Adrenal gland (tissue), 5 donors: ENCODE measurements at regions not wholly inside any gene's neighbourhood (a gene's known extent, or its start where the extent isn't known, plus 50 kb on each side); places are given as distances from the start of the nearest gene placed in this dataset.

Experiments
- CTCF ChIP-seq, 6 experiments: fragments of 450-650 bp in 4 of 6; fragments of 200-600 bp in 2 of 6; sonication (generic) in 1 of 6; IDR thresholded peaks; 1 replicate in 5 of 6; 2 replicates in 1 of 6; pipeline versions ENCODE4 v1.5.1 to v1.8.0; 2016 to 2021; ENCODE audit warnings: antibody characterized with exemption in 6 of 6, mild to moderate bottlenecking in 2 of 6, moderate library complexity in 1 of 6
- POLR2A ChIP-seq, 2 donors: fragments of 450-650 bp; IDR thresholded peaks; one replicate each; pipeline ENCODE4 v1.6.1; 2017; ENCODE audit warnings: antibody characterized with exemption in 2 of 2, mild to moderate bottlenecking in 2 of 2, moderate library complexity in 1 of 2
- donor health status: DM: no; HTN: no; CAD: no.

GRCh38 chr20:11212902-11213301 lies 539.1 kb upstream of the JAG1 start:
- TF ChIP-seq CTCF (IDR thresholded peaks at IDR 0.05) (no peak), POLR2A (IDR thresholded peaks at IDR 0.05) (no peak)
